ENCODE measurements at regions not wholly inside any gene's neighbourhood (a gene's known extent, or its start where the extent isn't known, plus 50 kb on each side); places are given as distances from the start of the nearest gene placed in this dataset.

- no peak for DNase-seq
- H3K27ac ChIP-seq, result no peak overlapping the region
- H3K4me1 ChIP-seq, result no peaks in the 10 kb centered on the region
- no peak overlapping the region for H3K4me3 ChIP-seq
- H3K36me3 ChIP-seq, result no peaks in the 10 kb centered on the region
- TF ChIP-seq, protein P1, sequence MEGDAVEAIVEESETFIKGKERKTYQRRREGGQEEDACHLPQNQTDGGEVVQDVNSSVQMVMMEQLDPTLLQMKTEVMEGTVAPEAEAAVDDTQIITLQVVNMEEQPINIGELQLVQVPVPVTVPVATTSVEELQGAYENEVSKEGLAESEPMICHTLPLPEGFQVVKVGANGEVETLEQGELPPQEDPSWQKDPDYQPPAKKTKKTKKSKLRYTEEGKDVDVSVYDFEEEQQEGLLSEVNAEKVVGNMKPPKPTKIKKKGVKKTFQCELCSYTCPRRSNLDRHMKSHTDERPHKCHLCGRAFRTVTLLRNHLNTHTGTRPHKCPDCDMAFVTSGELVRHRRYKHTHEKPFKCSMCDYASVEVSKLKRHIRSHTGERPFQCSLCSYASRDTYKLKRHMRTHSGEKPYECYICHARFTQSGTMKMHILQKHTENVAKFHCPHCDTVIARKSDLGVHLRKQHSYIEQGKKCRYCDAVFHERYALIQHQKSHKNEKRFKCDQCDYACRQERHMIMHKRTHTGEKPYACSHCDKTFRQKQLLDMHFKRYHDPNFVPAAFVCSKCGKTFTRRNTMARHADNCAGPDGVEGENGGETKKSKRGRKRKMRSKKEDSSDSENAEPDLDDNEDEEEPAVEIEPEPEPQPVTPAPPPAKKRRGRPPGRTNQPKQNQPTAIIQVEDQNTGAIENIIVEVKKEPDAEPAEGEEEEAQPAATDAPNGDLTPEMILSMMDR (IDR thresholded peaks at IDR 0.05), result no peak
- TF ChIP-seq POLR2A (IDR thresholded peaks at IDR 0.05), result no peak
- H3K27me3 ChIP-seq, result no peaks in the 10 kb centered on the region
- H3K9me3 ChIP-seq, result no peaks in the 10 kb centered on the region
Measured at GRCh38 chrX:128365492-128365891, 313.3 kb upstream of the ACTRT1 start.

- Histone ChIP-seq H3K4me1 (no peaks in the 10 kb centered on the region), H3K36me3 (no peaks in the 10 kb centered on the region), H3K4me3 (no peak overlapping the region), H3K27me3 (no peaks in the 10 kb centered on the region), H3K9me3 (no peaks in the 10 kb centered on the region), H3K27ac (no peak overlapping the region)
- TF ChIP-seq, protein P1 (IDR thresholded peaks at IDR 0.05), result no peak
- no peak for TF ChIP-seq POLR2A (IDR thresholded peaks at IDR 0.05)
- no peak for DNase-seq
Measured at GRCh38 chrX:128335671-128336070, 283.5 kb upstream of the ACTRT1 start.

DNA sequence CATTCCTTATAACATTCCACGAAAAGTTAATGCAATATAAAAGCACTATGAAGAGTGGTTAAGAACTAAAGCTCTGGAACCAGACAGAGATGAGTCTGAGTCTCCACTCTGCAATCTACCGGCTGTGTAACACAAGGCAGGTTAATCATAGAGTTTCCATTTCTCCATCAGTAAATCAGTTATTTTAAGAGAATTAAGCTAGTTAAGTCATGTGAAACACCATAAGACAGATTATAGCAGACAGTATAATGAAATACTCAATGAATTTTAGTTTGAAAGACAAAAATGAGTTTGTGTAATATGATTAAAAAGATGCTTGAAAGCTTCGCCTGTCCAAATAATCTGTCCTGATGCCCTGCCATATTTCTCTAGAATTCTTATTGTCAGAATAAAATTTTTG, 282.6 kb upstream of the ACTRT1 start:
- TF ChIP-seq, protein P1 (IDR thresholded peaks at IDR 0.05), result no peak
- no peak for TF ChIP-seq POLR2A (IDR thresholded peaks at IDR 0.05)
- no peaks in the 10 kb centered on the region for H3K4me1 ChIP-seq
- H3K9me3 ChIP-seq, result no peaks in the 10 kb centered on the region
- no peak for DNase-seq
- H3K27me3 ChIP-seq, result no peaks in the 10 kb centered on the region
- no peak overlapping the region for H3K27ac ChIP-seq
- H3K36me3 ChIP-seq, result no peaks in the 10 kb centered on the region
- no peak overlapping the region for H3K4me3 ChIP-seq

DNA sequence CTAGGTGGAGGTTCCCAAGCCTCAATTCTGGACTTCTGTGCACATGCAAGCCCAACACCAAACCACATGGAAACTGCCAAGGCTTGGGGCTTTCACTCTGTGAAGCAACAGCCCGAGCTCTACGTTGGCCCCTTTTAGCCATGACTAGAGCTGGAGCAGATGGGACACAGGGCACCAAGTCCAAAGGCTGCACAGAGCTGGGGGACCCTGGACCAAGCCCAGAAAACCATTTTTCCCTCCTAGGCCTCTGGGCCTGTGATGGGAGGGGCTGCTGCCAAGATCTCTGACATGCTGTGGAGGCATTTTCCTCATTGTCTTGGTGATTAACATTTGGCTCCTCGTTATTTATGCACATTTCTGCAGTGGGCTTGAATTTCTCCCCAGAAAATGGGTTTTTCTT, 258.7 kb upstream of the ACTRT1 start:
- Histone ChIP-seq H3K27ac (no peak overlapping the region), H3K4me1 (no peaks in the 10 kb centered on the region), H3K4me3 (no peak overlapping the region), H3K9me3 (no peaks in the 10 kb centered on the region), H3K36me3 (no peaks in the 10 kb centered on the region), H3K27me3 (no peaks in the 10 kb centered on the region)
- no peak for DNase-seq
- no peak for TF ChIP-seq POLR2A (IDR thresholded peaks at IDR 0.05)
- TF ChIP-seq, protein P1 (IDR thresholded peaks at IDR 0.05), result no peak

DNA sequence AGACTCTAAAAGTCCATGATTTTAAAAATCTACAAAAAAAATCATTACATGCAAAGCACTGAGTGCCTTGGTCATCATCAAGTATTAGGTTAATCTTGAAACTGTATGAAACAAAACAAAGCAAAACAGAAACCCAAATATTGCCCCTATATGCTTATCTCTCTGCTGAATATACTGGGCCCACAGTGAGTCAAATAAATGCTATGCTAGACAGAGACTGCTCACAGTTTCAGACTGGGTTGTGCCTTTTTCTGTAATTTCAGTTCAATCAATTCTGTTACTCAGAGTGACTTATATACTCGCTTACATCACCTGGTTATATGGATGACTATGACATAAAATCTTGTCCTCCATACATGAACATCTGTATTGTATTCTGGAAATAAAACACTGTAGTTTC, 257.1 kb upstream of the ACTRT1 start:
- no peak overlapping the region for H3K4me3 ChIP-seq
- H3K4me1 ChIP-seq, result no peaks in the 10 kb centered on the region
- H3K36me3 ChIP-seq, result no peaks in the 10 kb centered on the region
- no peaks in the 10 kb centered on the region for H3K9me3 ChIP-seq
- no peak for DNase-seq
- no peak overlapping the region for H3K27ac ChIP-seq
- no peak for TF ChIP-seq POLR2A (IDR thresholded peaks at IDR 0.05)
- TF ChIP-seq, protein P1 (IDR thresholded peaks at IDR 0.05), result no peak
- H3K27me3 ChIP-seq, result no peaks in the 10 kb centered on the region

- TF ChIP-seq, protein P1 (IDR thresholded peaks at IDR 0.05), result no peak
- no peak for TF ChIP-seq POLR2A (IDR thresholded peaks at IDR 0.05)
- Histone ChIP-seq H3K4me1 (no peaks in the 10 kb centered on the region), H3K27me3 (no peaks in the 10 kb centered on the region), H3K36me3 (no peaks in the 10 kb centered on the region), H3K4me3 (no peak overlapping the region), H3K9me3 (no peaks in the 10 kb centered on the region), H3K27ac (no peak overlapping the region)
- no peak for DNase-seq
Measured at GRCh38 chrX:128294198-128294597, 242.0 kb upstream of the ACTRT1 start.

Measured in Peyer's patch (tissue), 4 donors.